ENCODE measurements at regions not wholly inside any gene's neighbourhood (a gene's known extent, or its start where the extent isn't known, plus 50 kb on each side); places are given as distances from the start of the nearest gene placed in this dataset.

- TF ChIP-seq STAT3 (IDR thresholded peaks at IDR 0.05; ENCODE audit: low read depth, low read length) (no peak), TCF12 (IDR thresholded peaks at IDR 0.05; ENCODE audit: low read depth, low read length) (no peak), CTCF (IDR thresholded peaks at IDR 0.05 in 2 of 3, conservative IDR thresholded peaks at IDR 0.05 in 1 of 3; ENCODE audit: control insufficient read depth in 2 of 3, extremely low read depth in 1 of 3, insufficient read depth in 1 of 3, low read depth in 3 of 3, low read length in 3 of 3) (no peak), EP300 (IDR thresholded peaks at IDR 0.05; ENCODE audit: borderline replicate concordance in 1 of 2, control insufficient read depth in 1 of 2, low read depth in 2 of 2, low read length in 2 of 2) (no peak), SKIL (IDR thresholded peaks at IDR 0.05; ENCODE audit: low read depth, poor library complexity, severe bottlenecking) (no peak), FOXM1 (IDR thresholded peaks at IDR 0.05; ENCODE audit: low read depth, low read length) (no peak), POLR2AphosphoS5 (IDR thresholded peaks at IDR 0.05; ENCODE audit: low read length) (no peak), RFX5 (IDR thresholded peaks at IDR 0.05; ENCODE audit: low read depth, low read length) (no peak), JUNB (IDR thresholded peaks at IDR 0.05) (no peak), HDAC2 (IDR thresholded peaks at IDR 0.05) (no peak), RAD21 (IDR thresholded peaks at IDR 0.05; ENCODE audit: insufficient read depth, low read depth, low read length) (no peak), REST (IDR thresholded peaks at IDR 0.05; ENCODE audit: low read depth, low read length) (no peak), CBX5 (IDR thresholded peaks at IDR 0.05; ENCODE audit: low read depth) (no peak)
Observed at GRCh38 chr6:106773522-106773921, 144.1 kb downstream of the QRSL1 start.
